ENCODE measurements at regions not wholly inside any gene's neighbourhood (a gene's known extent, or its start where the extent isn't known, plus 50 kb on each side); places are given as distances from the start of the nearest gene placed in this dataset.

DNA sequence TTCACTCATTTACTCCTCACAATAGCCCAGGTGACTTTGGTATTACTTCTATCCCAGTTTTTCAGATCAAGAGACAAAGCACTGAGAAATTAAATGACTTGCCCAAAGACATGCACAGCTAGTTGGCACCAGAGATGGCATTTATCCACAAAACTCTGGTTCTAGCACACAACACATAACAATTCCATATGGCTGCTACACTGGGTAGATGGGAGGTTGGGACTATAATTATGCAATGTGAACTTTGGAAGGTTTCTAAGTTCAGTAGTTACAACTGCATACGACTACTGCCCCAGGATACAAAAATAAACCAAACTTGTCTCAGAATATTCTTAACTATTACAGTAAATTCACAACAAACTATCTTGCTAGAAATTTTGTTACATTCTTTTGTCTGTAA, 54.2 kb upstream of the MLIP start:
- no peak for DNase-seq (ENCODE audit: low read depth)

DNA sequence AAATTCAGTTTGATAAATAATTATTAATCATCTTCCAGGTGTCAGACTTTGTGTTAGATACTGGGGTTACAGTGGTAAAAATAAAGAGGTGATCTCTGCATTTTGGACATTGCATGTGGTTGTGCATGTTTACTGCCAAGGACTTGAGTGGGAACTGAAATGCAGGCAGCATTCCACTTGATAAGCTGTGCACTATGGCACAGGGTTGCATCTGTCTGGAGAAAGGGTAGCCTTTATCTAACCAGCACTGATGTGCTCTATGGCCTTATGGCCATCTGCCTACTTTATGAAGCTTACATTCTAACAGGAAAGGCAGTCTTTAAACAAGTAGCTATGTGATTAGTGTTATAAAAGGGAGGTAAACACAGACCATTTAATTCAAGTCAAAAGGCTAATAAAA, 53.0 kb upstream of the MLIP start:
- no peak for DNase-seq (ENCODE audit: low read depth)

DNA sequence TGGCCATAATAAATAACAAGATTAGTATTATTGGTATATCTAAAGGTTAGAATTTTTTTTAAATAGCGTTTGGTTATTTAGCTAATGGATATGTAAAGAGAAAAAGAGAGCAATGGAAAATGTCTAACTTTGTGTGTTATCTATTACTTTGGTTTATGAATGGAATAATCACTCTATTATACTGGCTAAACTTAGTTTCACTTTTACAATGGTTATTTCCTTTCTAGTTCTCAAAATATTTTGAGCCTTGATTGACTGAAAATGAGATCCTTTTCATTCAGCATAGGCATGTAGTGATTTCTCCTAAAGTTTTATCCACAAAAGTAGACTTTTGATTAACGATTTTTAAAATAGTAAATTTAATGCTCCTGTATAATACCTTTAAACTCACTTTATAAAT, 51.6 kb upstream of the MLIP start:
- no peak for DNase-seq (ENCODE audit: low read depth)

DNA sequence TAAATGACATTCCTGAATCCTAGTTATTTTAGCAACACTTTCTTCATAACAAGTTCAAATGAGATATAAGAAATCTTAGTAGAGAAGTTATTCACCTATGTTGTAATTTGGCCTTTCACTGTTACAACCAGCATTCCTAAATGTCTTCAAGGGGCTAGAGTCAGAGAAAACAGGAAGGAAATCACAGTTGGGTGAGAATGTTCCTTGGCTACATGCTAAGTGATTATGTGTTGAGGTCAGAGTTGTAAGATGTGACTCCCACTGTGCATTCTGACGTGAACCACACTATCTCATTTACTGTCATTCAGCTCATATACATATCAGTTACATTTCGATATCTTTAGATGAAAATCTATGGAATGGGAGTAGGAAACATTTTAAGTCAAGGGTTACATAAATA, 51.0 kb upstream of the MLIP start:
- no peak for DNase-seq (ENCODE audit: low read depth)

Measured in GM04504 (cell line).